NCI-H1417 treated with DMSO at 0.1 percent for 48 hours (cell line): ENCODE measurements at regions not wholly inside any gene's neighbourhood (a gene's known extent, or its start where the extent isn't known, plus 50 kb on each side); places are given as distances from the start of the nearest gene placed in this dataset.
"Not testable (repeated sequence)": the region's sequence is repeated elsewhere in the genome, so short reads cannot be mapped to it uniquely, and the experiment has no call there.

Experiments
- DNase-seq: peaks from one replicate; lab custom pipeline; 2025; lab: John Stamatoyannopoulos, UW

DNA sequence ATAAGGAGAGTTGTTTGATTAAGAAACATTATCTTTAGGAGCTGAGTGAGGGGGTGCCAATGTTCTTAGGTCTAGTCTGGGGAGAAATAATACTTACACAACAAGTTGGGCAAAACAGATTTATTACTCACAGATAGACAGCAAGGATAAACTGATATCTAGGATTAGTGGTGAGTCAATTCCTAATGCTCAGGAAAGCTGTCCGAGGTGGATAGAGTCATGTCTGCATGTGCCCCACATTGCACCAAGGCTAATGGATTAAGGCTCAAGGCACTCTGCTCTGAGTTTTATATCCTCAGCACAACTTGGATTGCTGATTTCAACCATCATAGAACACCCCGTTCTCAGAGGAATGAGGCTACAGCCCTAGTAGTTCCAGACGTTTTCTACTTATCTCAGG lies 1042.3 kb downstream of the OTOL1 start:
- DNase-seq = no peak

DNA sequence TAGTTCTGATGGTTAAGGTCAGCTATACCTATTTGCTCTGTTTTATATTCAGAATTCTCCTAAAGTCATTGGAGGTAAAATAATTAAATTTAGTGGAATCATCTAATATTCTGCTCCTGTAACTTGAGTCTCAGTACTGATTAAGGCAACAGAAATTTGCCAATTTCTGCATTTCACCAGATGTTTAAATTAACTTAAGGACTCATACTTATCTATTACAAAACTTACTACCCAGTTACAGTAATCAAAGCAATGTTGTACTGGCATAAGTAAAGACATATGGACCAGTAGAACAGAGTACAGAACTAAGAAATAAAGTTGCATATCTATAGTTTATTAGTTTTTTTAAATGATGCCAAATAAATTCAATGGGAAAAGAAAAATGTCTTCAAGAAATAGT lies 1043.8 kb downstream of the OTOL1 start:
- DNase-seq = no peak

DNA sequence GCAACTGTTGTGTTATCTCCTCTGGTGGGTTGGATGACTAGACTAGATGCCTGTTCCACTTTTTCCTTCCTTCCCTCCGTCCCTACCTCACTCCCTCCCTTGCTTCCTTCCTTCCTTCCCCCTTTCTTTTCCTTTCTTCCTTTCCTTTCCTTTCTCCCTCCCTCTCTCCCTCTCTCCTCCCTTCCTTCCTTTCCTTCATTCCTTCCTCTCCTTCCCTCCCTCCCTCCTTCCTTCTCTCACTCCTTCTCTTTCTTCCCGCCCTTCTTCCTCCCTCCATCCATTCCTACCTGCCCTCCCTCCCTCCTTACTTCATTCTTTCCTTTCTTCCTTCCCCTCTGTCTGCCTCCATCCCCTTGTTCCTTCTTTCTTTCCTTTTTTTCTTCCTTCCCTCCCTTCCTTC lies 1045.3 kb downstream of the OTOL1 start:
- no peak for DNase-seq

DNA sequence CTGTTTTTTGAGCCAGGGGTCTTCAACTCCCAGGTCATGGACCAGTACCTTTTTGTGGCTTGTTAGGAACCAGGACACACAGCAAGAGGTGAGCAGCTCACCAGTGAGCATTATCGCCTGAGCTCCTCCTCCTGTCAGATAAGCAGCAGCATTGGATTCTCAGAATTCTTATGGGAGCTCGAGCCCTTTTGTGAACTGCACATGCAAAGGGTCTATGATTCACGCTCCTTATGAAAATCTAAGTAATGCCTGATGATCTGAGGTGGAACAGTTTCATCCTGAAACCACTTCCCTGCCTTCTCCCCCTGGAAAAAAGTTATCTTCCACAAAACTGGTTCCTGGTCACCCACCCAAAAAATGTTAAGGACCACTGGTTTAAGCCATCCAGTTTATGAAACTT lies 1047.6 kb downstream of the OTOL1 start:
- no peak for DNase-seq

DNA sequence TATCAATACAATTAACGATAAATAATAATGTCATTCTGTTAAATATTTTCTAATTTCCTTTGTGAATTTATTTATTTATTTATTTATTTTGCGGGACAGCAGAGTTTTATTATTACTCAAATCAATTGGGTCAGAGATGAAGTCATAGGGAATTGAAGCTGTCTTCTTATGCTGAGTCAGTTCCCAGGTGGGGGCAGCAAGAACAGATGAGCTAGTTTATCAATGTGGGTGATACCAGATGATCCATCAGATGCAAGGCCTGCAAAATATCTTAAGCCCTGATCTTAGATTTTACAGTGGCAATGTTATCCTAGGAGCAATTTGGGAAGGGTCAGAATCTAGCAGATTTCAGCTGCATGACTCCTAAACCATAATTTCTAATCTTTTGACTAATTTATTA lies 1050.3 kb downstream of the OTOL1 start:
- DNase-seq = no peak

- no peak for DNase-seq
Measured at GRCh38 chr3:162547321-162547720, 1050.7 kb downstream of the OTOL1 start.

- DNase-seq = no peak
Measured at GRCh38 chr3:162555761-162556160, 1059.2 kb downstream of the OTOL1 start.

GRCh38 chr3:162558016-162558415 lies 1061.4 kb downstream of the OTOL1 start:
- no peak for DNase-seq

GRCh38 chr3:162568706-162569105 lies 1072.1 kb downstream of the OTOL1 start:
- no peak for DNase-seq

- DNase-seq = peak; percentile 44
Measured at GRCh38 chr3:162569314-162569713, 1072.7 kb downstream of the OTOL1 start.

- DNase-seq = no peak
Measured at GRCh38 chr3:162584986-162585385, 1088.4 kb downstream of the OTOL1 start.

DNA sequence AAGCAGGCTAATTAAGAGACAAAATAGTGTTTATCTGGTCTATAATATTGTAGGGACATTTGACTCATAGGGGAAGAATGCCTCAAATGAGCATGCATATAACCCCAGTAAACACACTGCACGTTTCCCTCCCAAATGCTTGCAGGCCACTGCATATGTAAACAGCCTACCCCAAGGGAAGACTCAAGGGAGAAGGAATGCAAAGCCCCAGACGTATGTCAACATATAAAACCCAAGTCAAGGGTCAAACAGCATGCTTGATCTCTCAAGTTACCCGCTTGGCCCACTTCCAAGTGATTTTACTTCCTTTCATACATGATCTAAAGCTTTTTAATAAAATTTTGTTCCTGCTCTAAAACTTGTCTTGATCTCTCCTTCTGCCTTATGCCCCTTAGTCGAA lies 1090.0 kb downstream of the OTOL1 start:
- no peak for DNase-seq

GRCh38 chr3:162597226-162597625 lies 1100.6 kb downstream of the OTOL1 start:
- no peak for DNase-seq

DNA sequence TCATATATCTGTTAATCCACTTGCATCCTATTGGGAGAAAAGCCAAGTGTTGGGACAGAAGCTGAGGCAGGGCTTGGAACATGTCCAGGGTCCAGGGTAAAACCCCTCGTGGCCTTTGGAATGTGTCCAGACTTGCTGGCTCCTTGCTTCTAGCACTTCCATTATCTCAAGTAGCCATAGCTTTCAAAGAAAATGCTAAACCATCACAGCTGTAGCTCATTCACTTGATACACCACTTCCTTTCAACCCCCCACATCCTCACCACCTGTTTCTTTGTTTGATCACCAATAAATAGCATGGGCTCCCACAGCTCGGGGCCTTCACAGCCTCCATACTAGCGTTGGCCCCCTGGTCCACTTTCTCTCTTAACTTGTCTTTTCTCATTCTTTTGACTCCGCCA lies 1101.9 kb downstream of the OTOL1 start:
- DNase-seq = peak; percentile 24

- DNase-seq = not testable (repeated sequence)
Measured at GRCh38 chr3:162599742-162600141, 1103.1 kb downstream of the OTOL1 start.

- DNase-seq = no peak
Measured at GRCh38 chr3:162601101-162601670, 1104.6 kb downstream of the OTOL1 start.

GRCh38 chr3:162602619-162603018 lies 1106.0 kb downstream of the OTOL1 start:
- no peak for DNase-seq

DNA sequence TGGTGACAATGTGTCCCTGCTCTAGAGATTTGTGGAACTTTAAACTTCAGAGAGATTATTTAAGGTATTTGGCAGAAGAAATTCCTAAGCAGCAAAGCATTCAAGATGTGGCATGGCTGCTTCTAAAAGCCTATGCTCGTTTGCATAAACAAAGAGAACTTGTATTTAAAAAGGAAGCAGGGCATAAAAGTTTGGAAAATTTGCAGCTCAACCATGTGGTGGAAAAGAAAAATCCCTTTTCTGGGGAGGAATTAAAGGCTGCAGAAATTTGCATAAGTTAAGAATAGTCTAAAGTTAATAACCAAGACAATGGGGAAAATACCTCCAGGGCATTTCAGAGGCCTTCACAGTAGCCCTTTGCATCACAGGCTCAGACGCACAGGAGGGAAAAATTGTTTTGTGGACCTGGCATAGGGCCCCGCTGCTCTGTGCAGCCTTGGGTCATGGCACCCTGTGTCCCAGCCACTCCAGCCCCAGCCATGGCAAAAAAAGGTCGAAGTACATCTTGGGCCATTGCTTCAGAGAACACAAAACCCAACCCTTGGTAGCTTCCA lies 1109.1 kb downstream of the OTOL1 start:
- DNase-seq = no peak

DNA sequence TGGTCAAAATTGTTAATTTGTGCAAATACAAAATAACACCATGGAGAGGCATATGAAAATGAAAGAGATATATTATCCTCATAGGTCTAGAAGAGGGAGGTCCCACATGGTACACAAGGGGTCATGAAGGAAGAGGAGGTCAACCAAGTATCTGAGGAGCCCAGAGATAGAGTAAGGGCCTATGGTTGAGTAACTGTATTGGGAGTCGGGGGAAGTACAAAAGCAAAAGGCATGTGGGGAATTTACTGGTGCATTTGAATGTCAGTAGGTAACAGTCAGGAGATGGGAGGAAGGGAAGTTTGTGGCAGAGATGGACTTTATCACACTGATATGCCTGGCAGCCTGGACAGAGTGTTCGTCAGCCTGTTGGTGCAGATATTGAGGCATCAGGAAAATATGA lies 1113.7 kb downstream of the OTOL1 start:
- no peak for DNase-seq

DNA sequence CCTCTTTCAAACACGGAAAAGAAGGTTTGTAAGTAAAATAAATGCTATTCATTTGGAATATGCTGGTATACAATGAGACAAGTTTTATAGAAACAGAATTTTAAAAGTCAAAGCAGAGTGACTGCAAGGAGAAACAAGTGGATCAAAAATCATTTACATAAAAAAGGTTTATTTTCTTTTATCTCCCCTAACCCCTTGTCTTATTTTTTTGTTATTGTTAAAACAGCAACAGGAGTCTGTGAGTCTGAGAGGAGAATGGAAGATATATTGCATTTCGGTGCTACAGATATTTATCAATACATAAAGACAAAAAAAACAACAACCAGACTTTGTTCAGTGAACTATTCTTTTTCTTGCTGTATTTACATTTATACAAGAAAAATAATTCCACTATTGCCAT lies 1116.4 kb downstream of the OTOL1 start:
- DNase-seq = no peak

DNA sequence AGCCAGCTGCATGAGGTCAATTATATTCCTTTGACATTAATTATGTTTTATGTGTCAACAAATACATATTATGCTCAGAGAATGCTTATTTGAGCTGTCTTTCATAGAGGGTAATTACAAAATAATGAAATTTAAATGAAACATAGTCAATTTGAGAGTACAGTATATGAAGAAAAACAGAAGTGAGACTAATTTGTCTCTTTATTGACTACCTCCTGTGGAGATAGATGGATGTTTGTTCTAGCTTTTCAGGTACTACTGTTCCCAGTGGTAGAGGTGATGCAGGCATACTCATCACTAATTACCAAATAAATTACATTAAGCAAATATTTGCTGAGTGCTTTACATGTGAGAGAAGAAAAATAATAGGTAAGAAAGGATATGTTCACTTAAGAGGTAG lies 1129.6 kb downstream of the OTOL1 start:
- DNase-seq = peak; percentile 100

- no peak for DNase-seq
Measured at GRCh38 chr3:162628531-162628930, 1131.9 kb downstream of the OTOL1 start.

GRCh38 chr3:162629372-162629771 lies 1132.8 kb downstream of the OTOL1 start:
- DNase-seq = no peak

DNA sequence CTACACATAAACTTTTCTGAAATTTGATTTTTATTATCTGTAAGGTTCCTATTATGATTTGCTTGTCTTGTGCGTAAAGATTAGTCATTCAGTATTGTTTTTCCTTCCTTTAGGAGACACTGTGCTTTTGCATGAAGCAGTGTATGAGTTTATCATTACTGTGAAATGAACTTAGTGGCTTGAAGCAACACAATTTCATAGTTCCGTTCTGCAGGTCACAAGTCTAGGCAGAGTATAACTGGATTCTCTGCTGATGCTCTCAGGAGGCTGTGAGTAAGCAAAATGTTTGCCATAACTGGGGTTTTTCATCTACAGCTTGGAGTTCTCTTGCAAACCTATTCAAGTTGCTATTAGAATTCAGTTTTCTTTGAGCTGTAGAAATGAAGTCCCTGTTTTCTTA lies 1136.1 kb downstream of the OTOL1 start:
- DNase-seq = no peak
